GM12878 (cell line): ENCODE measurements at regions not wholly inside any gene's neighbourhood (a gene's known extent, or its start where the extent isn't known, plus 50 kb on each side); places are given as distances from the start of the nearest gene placed in this dataset.

ENCODE experiments used
- CEBPZ ChIP-seq: fragments of 150-350 bp; IDR thresholded peaks from 2 replicates; pipeline ENCODE4 v1.6.1; 2016; ENCODE audit warnings: low read depth, low read length
- CTCF ChIP-seq, 3 experiments: IDR thresholded peaks in 2 of 3; conservative IDR thresholded peaks in 1 of 3; 2 replicates each; pipeline ENCODE4 v1.5.1; 2011; ENCODE audit warnings: low read depth in 3 of 3, low read length in 3 of 3, mild to moderate bottlenecking in 3 of 3, control low read depth in 2 of 3, moderate library complexity in 2 of 3, inconsistent platforms in 1 of 3, mixed read lengths in 1 of 3; ENCODE audit not compliant: control insufficient read depth in 2 of 3, insufficient read depth in 1 of 3; ENCODE audit errors: extremely low read depth in 1 of 3
- EZH2 ChIP-seq: IDR thresholded peaks from 2 replicates; pipeline ENCODE4 v1.6.1; 2012; ENCODE audit warnings: low read depth, mild to moderate bottlenecking, control low read depth, inconsistent platforms, low read length, borderline replicate concordance; ENCODE audit not compliant: control insufficient read depth
- PAX8 ChIP-seq: fragments of 450-650 bp; IDR thresholded peaks from 2 replicates; pipeline ENCODE4 v1.6.1; 2017; ENCODE audit warnings: mild to moderate bottlenecking, moderate library complexity
- POLR2AphosphoS5 ChIP-seq: IDR thresholded peaks from 2 replicates; pipeline ENCODE4 v1.6.1; 2011; ENCODE audit warnings: mild to moderate bottlenecking, low read length, inconsistent platforms

GRCh38 chr12:129966146-129966995, 62.5 kb upstream of the TMEM132D start:
- TF ChIP-seq CTCF (IDR thresholded peaks at IDR 0.05 in 2 of 3, conservative IDR thresholded peaks at IDR 0.05 in 1 of 3; ENCODE audit: control insufficient read depth in 2 of 3, extremely low read depth in 1 of 3, insufficient read depth in 1 of 3, low read depth in 3 of 3, low read length in 3 of 3) (no peak), EZH2 (no peak), POLR2AphosphoS5 (no peak), CEBPZ (no peak), PAX8 (no peak)
